Peyer's patch (tissue), 4 donors: ENCODE measurements at regions not wholly inside any gene's neighbourhood (a gene's known extent, or its start where the extent isn't known, plus 50 kb on each side); places are given as distances from the start of the nearest gene placed in this dataset.

Experiments
- CTCF ChIP-seq, 6 experiments: fragments of 450-650 bp in 4 of 6; fragments of 200-600 bp in 2 of 6; sonication (generic) in 1 of 6; IDR thresholded peaks; one replicate each; pipeline ENCODE4 v1.5.1; 2017 to 2019; ENCODE audit warnings: antibody characterized with exemption in 6 of 6, mild to moderate bottlenecking in 3 of 6, moderate library complexity in 1 of 6
- POLR2A ChIP-seq, 2 donors: fragments of 450-650 bp; IDR thresholded peaks; one replicate each; pipeline ENCODE4 v1.5.1; 2017; ENCODE audit warnings: antibody characterized with exemption in 2 of 2, mild to moderate bottlenecking in 2 of 2, moderate library complexity in 2 of 2

- TF ChIP-seq CTCF (IDR thresholded peaks at IDR 0.05) (no peak), POLR2A (IDR thresholded peaks at IDR 0.05) (no peak)
Observed at GRCh38 chr6:168161371-168161750, 82.3 kb upstream of the FRMD1 start.
